KMS-11 (cell line): ENCODE measurements at regions not wholly inside any gene's neighbourhood (a gene's known extent, or its start where the extent isn't known, plus 50 kb on each side); places are given as distances from the start of the nearest gene placed in this dataset.

ENCODE experiments used
- H2AFZ ChIP-seq: fragments of 200-600 bp; sonication (generic); 2 replicates; pipeline ENCODE4 v1.6.1; 2016; ENCODE audit warnings: antibody characterized with exemption, mixed run types, low read depth
- H3K27ac ChIP-seq: fragments of 200-600 bp; sonication (generic); 2 replicates; pipeline ENCODE4 v1.6.1; 2016; ENCODE audit warnings: mild to moderate bottlenecking, mixed run types
- H3K27me3 ChIP-seq: fragments of 200-600 bp; sonication (generic); 2 replicates; pipeline ENCODE4 v1.6.1; 2017; ENCODE audit warnings: mild to moderate bottlenecking, low read depth, mixed run types, moderate library complexity; ENCODE audit not compliant: insufficient read depth
- H3K36me3 ChIP-seq: fragments of 200-600 bp; sonication (generic); 2 replicates; pipeline ENCODE4 v1.6.1; 2017; ENCODE audit warnings: mild to moderate bottlenecking, mixed run types; ENCODE audit not compliant: insufficient read depth
- H3K4me1 ChIP-seq: fragments of 200-600 bp; sonication (generic); 2 replicates; pipeline ENCODE4 v1.6.1; 2016; ENCODE audit warnings: mild to moderate bottlenecking, low read depth, mixed run types; ENCODE audit not compliant: poor library complexity, severe bottlenecking
- H3K4me2 ChIP-seq: fragments of 200-600 bp; sonication (generic); 2 replicates; pipeline ENCODE4 v1.7.0; 2016; ENCODE audit warnings: mild to moderate bottlenecking, mixed run types
- H3K4me3 ChIP-seq: fragments of 200-600 bp; sonication (generic); IDR thresholded peaks from 2 replicates; pipeline ENCODE4 v1.6.1; 2017; ENCODE audit warnings: low read depth, low read length, mixed read lengths; ENCODE audit not compliant: insufficient read depth
- H3K79me2 ChIP-seq: fragments of 200-600 bp; sonication (generic); 2 replicates; pipeline ENCODE4 v1.6.1; 2016; ENCODE audit warnings: low read depth, mixed run types; ENCODE audit not compliant: insufficient read depth
- H3K9ac ChIP-seq: fragments of 200-600 bp; sonication (generic); 2 replicates; pipeline ENCODE4 v1.6.1; 2016; ENCODE audit warnings: mild to moderate bottlenecking, mixed run types
- H4K20me1 ChIP-seq: fragments of 200-600 bp; sonication (generic); 2 replicates; pipeline ENCODE4 v1.6.1; 2016; ENCODE audit warnings: mild to moderate bottlenecking, mixed run types; ENCODE audit not compliant: insufficient read depth
- TF ChIP-seq, protein P1 (sequence below): fragments of 200-600 bp; sonication (generic); conservative IDR thresholded peaks from 2 replicates; pipeline ENCODE4 v1.6.1; 2017; ENCODE audit warnings: low read depth, mild to moderate bottlenecking, antibody characterized with exemption, low read length, moderate library complexity, mixed read lengths

DNA sequence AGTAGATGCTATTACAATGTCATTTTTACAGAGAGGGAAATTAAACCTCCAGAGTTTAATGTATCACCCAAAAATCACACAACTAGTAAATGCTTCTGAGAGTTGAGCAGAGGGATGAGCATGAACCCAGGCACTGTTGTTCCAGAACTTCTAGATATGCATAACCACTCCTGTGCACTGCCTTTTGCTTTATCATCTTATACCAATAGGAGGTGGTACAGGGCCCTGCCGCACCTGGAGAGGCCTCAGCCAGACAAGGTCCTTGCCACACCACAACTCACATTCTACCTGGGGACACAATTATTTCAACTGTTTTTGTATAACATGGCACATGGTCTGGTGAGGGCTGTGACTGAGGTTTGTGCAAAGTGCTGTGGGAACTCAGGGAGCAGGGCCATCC, 78.5 kb upstream of the NTRK3 start:
- H3K27ac ChIP-seq, result no peak overlapping the region
- H3K27me3 ChIP-seq, result no peaks in the 10 kb centered on the region
- H3K4me2 ChIP-seq, result no peak overlapping the region
- no peak overlapping the region for H3K9ac ChIP-seq
- H4K20me1 ChIP-seq, result no peaks in the 10 kb centered on the region
- no peak overlapping the region for H3K4me3 ChIP-seq
- no peaks in the 10 kb centered on the region for H3K4me1 ChIP-seq
- no peaks in the 10 kb centered on the region for H3K79me2 ChIP-seq
- TF ChIP-seq, protein P1, sequence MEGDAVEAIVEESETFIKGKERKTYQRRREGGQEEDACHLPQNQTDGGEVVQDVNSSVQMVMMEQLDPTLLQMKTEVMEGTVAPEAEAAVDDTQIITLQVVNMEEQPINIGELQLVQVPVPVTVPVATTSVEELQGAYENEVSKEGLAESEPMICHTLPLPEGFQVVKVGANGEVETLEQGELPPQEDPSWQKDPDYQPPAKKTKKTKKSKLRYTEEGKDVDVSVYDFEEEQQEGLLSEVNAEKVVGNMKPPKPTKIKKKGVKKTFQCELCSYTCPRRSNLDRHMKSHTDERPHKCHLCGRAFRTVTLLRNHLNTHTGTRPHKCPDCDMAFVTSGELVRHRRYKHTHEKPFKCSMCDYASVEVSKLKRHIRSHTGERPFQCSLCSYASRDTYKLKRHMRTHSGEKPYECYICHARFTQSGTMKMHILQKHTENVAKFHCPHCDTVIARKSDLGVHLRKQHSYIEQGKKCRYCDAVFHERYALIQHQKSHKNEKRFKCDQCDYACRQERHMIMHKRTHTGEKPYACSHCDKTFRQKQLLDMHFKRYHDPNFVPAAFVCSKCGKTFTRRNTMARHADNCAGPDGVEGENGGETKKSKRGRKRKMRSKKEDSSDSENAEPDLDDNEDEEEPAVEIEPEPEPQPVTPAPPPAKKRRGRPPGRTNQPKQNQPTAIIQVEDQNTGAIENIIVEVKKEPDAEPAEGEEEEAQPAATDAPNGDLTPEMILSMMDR, result no peak
- H2AFZ ChIP-seq, result no peak overlapping the region
- H3K36me3 ChIP-seq, result no peaks in the 10 kb centered on the region

DNA sequence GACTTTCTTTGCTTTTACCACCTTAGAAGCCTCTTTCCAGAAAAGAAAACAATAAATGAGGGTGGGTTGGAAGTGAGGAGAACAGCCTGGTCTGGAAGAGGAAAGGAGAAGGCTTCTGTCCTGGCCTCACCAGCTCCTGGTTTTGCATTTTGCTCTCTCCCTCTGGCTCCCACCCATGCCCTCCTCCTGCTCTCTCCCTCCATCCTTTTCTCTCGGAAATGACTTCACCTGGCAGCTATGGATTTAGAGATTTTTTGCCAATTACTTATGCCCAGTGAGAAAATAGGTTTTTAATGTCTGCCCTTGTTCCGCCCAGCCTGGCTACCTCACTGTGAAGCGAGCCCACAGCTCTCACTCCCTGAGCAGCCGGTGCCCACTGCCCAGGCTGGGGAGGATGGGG, 77.9 kb upstream of the NTRK3 start:
- Histone ChIP-seq H3K79me2 (no peaks in the 10 kb centered on the region), H3K9ac (no peak overlapping the region), H2AFZ (no peak overlapping the region)

DNA sequence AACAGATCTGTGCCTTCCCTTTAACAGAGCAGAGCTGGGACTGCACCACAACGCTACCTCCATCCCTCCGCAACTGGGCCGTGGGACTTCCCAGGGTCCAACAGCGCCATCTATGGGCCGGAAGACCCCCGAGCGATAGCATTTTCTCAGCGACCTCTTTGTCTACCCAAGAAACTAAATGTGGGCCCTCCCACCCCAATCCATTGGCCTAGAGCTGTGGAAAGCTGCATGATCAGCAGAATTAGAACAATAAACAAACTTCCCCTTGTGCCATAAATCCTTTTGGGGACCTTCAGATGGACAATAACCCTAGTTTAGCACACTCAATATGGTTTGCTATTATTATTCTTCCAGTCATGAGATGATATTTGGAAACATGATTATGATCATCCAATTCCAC, 74.8 kb upstream of the NTRK3 start:
- TF ChIP-seq, protein P1, result peak; percentile 57
- no peaks in the 10 kb centered on the region for H3K79me2 ChIP-seq
- H3K4me2 ChIP-seq, result no peak overlapping the region

More for the DNA sequence above, 77.9 kb upstream of the NTRK3 start:
- Histone ChIP-seq H3K4me3 (no peak overlapping the region), H3K36me3 (no peaks in the 10 kb centered on the region), H3K4me1 (no peaks in the 10 kb centered on the region), H3K27me3 (no peaks in the 10 kb centered on the region), H3K27ac (no peak overlapping the region), H4K20me1 (no peaks in the 10 kb centered on the region), H3K4me2 (no peak overlapping the region)
- TF ChIP-seq, protein P1, result no peak

DNA sequence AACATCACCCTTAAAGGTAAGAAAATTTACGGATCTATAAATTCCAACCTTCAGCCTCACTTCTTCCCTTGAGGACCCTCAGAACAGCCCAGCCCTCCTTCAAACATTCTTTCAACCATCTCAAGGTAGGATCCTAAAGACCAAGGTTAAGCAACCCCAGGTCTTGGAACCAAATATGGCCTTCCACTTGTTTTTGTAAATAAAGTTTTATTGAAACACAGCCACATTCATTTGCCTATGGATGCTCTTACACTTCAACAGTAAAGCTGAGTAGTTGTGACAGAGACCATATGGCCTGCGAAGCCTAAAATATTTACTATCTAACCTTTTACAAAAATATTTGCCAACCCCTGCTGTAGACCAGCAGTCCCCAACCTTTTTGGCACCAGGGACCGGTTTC, 70.4 kb upstream of the NTRK3 start:
- Histone ChIP-seq H3K27ac (no peak overlapping the region), H3K4me3 (no peak overlapping the region), H4K20me1 (no peaks in the 10 kb centered on the region), H3K4me1 (no peaks in the 10 kb centered on the region), H3K9ac (no peak overlapping the region), H2AFZ (no peak overlapping the region), H3K79me2 (no peaks in the 10 kb centered on the region), H3K36me3 (no peaks in the 10 kb centered on the region), H3K4me2 (no peak overlapping the region), H3K27me3 (no peaks in the 10 kb centered on the region)
- TF ChIP-seq, protein P1, result no peak

More for the DNA sequence above, 74.8 kb upstream of the NTRK3 start:
- Histone ChIP-seq H3K36me3 (no peaks in the 10 kb centered on the region), H4K20me1 (no peaks in the 10 kb centered on the region), H3K27ac (no peak overlapping the region), H3K27me3 (no peaks in the 10 kb centered on the region), H2AFZ (no peak overlapping the region), H3K4me1 (no peaks in the 10 kb centered on the region), H3K4me3 (no peak overlapping the region), H3K9ac (no peak overlapping the region)

DNA sequence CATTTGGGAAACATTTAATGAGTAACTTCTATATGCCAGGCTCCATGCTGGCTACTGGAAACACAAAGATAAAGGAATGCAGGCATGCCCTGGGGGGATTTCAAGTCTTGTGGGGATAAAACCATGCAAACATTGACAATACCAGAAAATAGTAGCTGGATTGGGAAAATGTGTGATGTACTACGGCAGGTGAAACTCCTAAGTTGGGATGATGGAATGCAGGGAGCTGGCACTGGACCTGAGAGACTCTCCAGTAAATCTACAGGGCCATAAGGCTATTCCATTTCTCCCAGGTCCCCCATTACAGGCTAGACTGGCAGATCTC, 68.2 kb upstream of the NTRK3 start:
- Histone ChIP-seq H3K36me3 (no peaks in the 10 kb centered on the region), H3K79me2 (no peaks in the 10 kb centered on the region), H3K4me3 (no peak overlapping the region), H3K4me1 (no peaks in the 10 kb centered on the region), H3K9ac (no peak overlapping the region), H3K27ac (no peak overlapping the region), H2AFZ (no peak overlapping the region), H4K20me1 (no peaks in the 10 kb centered on the region), H3K27me3 (no peaks in the 10 kb centered on the region), H3K4me2 (no peak overlapping the region)
- TF ChIP-seq, protein P1, result no peak
